IMR-90 (cell line): ENCODE measurements at regions not wholly inside any gene's neighbourhood (a gene's known extent, or its start where the extent isn't known, plus 50 kb on each side); places are given as distances from the start of the nearest gene placed in this dataset.
A peak's percentile ranks its signal among the peaks of the same experiment; 100 is the strongest.

ENCODE experiments used
- ATAC-seq: fragments of 200-7000 bp; cut with Tn5 transposase; 2 replicates; pipeline ENCODE4 v1.9.1; 2020; ENCODE audit warnings: low read depth, mild to moderate bottlenecking, moderate library complexity
- BruUV-seq: library from RNA; stranded (reverse); fragments of 400-500 nt; replicated peaks from 2 replicates; lab custom pipeline; 2021; lab: Mats Ljungman, UMichigan
- CTCF ChIA-PET: fragments of 300-600 bp; formaldehyde crosslinking; extraction: SDS; loops from one replicate; lab custom pipeline; 2021; ENCODE audit warnings: antibody characterized with exemption; lab: Yijun Ruan, JAX
- POLR2A ChIA-PET: fragments of 300-600 bp; sonication (Branson Sonifier 250); formaldehyde crosslinking; loops from one replicate; lab custom pipeline; 2022; ENCODE audit warnings: antibody characterized with exemption; ENCODE audit not compliant: unreplicated experiment; lab: Charles Lee
- DNase-seq: peaks from one replicate; pipeline ENCODE4 v3.0.0; 2013
- H2AFZ ChIP-seq: replicated peaks from 2 replicates; pipeline ENCODE3; 2013; ENCODE audit warnings: low read length, mild to moderate bottlenecking; ENCODE audit not compliant: poor library complexity
- H2AK5ac ChIP-seq: 2 replicates; pipeline ENCODE4 v1.6.1; 2013; ENCODE audit warnings: low read depth, low read length, inconsistent platforms
- H2AK9ac ChIP-seq: replicated peaks from 2 replicates; pipeline ENCODE3; 2013; ENCODE audit warnings: mild to moderate bottlenecking, low read depth, low read length, moderate library complexity; ENCODE audit not compliant: poor library complexity
- H2BK120ac ChIP-seq: 2 replicates; pipeline ENCODE4 v1.6.1; 2013; ENCODE audit warnings: low read depth, low read length, inconsistent platforms
- H2BK15ac ChIP-seq: 3 replicates; pipeline ENCODE4 v1.6.1; 2013; ENCODE audit warnings: low read depth, low read length, inconsistent platforms
- H2BK20ac ChIP-seq: 2 replicates; pipeline ENCODE4 v1.6.1; 2013; ENCODE audit warnings: low read depth, mild to moderate bottlenecking, inconsistent platforms, low read length, moderate library complexity
- H2BK5ac ChIP-seq: 2 replicates; pipeline ENCODE4 v1.6.1; 2013; ENCODE audit warnings: mild to moderate bottlenecking, low read depth, low read length, inconsistent platforms; ENCODE audit not compliant: poor library complexity, severe bottlenecking
- H3K14ac ChIP-seq: replicated peaks from 2 replicates; pipeline ENCODE4 v1.6.1; 2013; ENCODE audit warnings: low read depth, low read length, inconsistent platforms
- H3K18ac ChIP-seq: 2 replicates; pipeline ENCODE4 v1.6.1; 2013; ENCODE audit warnings: low read depth, low read length, control low read depth
- H3K23ac ChIP-seq: 2 replicates; pipeline ENCODE4 v1.6.1; 2013; ENCODE audit warnings: low read depth, low read length, inconsistent platforms
- H3K27ac ChIP-seq: 2 replicates; pipeline ENCODE4 v1.5.1; 2013; ENCODE audit warnings: mild to moderate bottlenecking, control low read depth, low read length; ENCODE audit not compliant: insufficient read depth
- H3K27me3 ChIP-seq: 2 replicates; pipeline ENCODE4 v1.6.1; 2013; ENCODE audit warnings: low read length; ENCODE audit not compliant: control insufficient read depth, insufficient read depth
- H3K36me3 ChIP-seq: 2 replicates; pipeline ENCODE4 v1.6.1; 2013; ENCODE audit warnings: low read length, mixed read lengths; ENCODE audit not compliant: control insufficient read depth, insufficient read depth
- H3K4ac ChIP-seq: 2 replicates; pipeline ENCODE4 v1.6.1; 2013; ENCODE audit warnings: low read depth, low read length, inconsistent platforms
- H3K4me1 ChIP-seq: 2 replicates; pipeline ENCODE4 v1.6.1; 2013; ENCODE audit warnings: low read length, mixed read lengths; ENCODE audit not compliant: control insufficient read depth, insufficient read depth
- H3K4me2 ChIP-seq: 2 replicates; pipeline ENCODE4 v1.6.1; 2013; ENCODE audit warnings: low read depth, mild to moderate bottlenecking, control low read depth, low read length, moderate library complexity
- H3K4me3 ChIP-seq: 2 replicates; pipeline ENCODE4 v1.5.1; 2013; ENCODE audit warnings: low read depth, mild to moderate bottlenecking, control low read depth, low read length, moderate library complexity; ENCODE audit not compliant: insufficient read depth
- H3K56ac ChIP-seq: 2 replicates; pipeline ENCODE4 v1.6.1; 2013; ENCODE audit warnings: low read length, inconsistent platforms; ENCODE audit not compliant: insufficient read depth; ENCODE audit errors: extremely low read depth
- H3K79me1 ChIP-seq, 2 experiments: 2 replicates each; pipeline ENCODE4 v1.6.1; 2013; ENCODE audit warnings: low read length in 2 of 2, inconsistent platforms in 1 of 2, low read depth in 1 of 2
- H3K9ac ChIP-seq: 2 replicates; pipeline ENCODE4 v1.6.1; 2013; ENCODE audit warnings: low read depth, low read length, control low read depth
- H3K9me1 ChIP-seq: 2 replicates; pipeline ENCODE4 v1.6.1; 2013; ENCODE audit warnings: low read length, inconsistent platforms; ENCODE audit not compliant: insufficient read depth
- H3K9me3 ChIP-seq: 2 replicates; pipeline ENCODE4 v1.6.1; 2013; ENCODE audit warnings: low read length; ENCODE audit not compliant: control insufficient read depth, insufficient read depth
- H4K20me1 ChIP-seq: 2 replicates; pipeline ENCODE4 v1.6.1; 2013; ENCODE audit warnings: low read length, inconsistent platforms; ENCODE audit not compliant: insufficient read depth
- H4K5ac ChIP-seq: 2 replicates; pipeline ENCODE4 v1.6.1; 2013; ENCODE audit warnings: mild to moderate bottlenecking, low read depth, low read length, control low read depth
- H4K8ac ChIP-seq, 2 experiments: 2 replicates each; pipeline ENCODE4 v1.6.1; 2013; ENCODE audit warnings: low read depth in 2 of 2, low read length in 2 of 2, control low read depth in 1 of 2, inconsistent platforms in 1 of 2
- H4K91ac ChIP-seq: 2 replicates; pipeline ENCODE4 v1.6.1; 2013; ENCODE audit warnings: low read depth, low read length, inconsistent platforms; ENCODE audit not compliant: insufficient read depth
- CEBPB ChIP-seq: IDR thresholded peaks from 2 replicates; pipeline ENCODE4 v1.6.1; 2012; ENCODE audit warnings: low read depth, low read length, improper control_type of control experiment
- CTCF ChIP-seq: conservative IDR thresholded peaks from 2 replicates; pipeline ENCODE4 v1.5.1; 2012; ENCODE audit warnings: mild to moderate bottlenecking, low read depth, low read length, improper control_type of control experiment
- ELK1 ChIP-seq: fragments of 150-350 bp; IDR thresholded peaks from 2 replicates; pipeline ENCODE4 v1.6.1; 2016; ENCODE audit warnings: low read depth, mild to moderate bottlenecking, low read length, moderate library complexity, borderline replicate concordance
- MAFK ChIP-seq: IDR thresholded peaks from 2 replicates; pipeline ENCODE4 v1.6.1; 2012; ENCODE audit warnings: low read depth, low read length, improper control_type of control experiment
- MAZ ChIP-seq: IDR thresholded peaks from 2 replicates; pipeline ENCODE4 v1.6.1; 2012; ENCODE audit warnings: low read depth, mild to moderate bottlenecking, low read length, improper control_type of control experiment, moderate library complexity, borderline replicate concordance
- MXI1 ChIP-seq: IDR thresholded peaks from 2 replicates; pipeline ENCODE4 v1.6.1; 2012; ENCODE audit warnings: low read depth, mild to moderate bottlenecking, low read length, moderate library complexity, borderline replicate concordance
- NFE2L2 ChIP-seq: fragments of 150-350 bp; IDR thresholded peaks from 2 replicates; pipeline ENCODE4 v1.6.1; 2016; ENCODE audit warnings: low read depth, mild to moderate bottlenecking, low read length
- POLR2A ChIP-seq: IDR thresholded peaks from 2 replicates; pipeline ENCODE4 v1.6.1; 2012; ENCODE audit warnings: mild to moderate bottlenecking, low read depth, low read length
- RAD21 ChIP-seq: IDR thresholded peaks from 2 replicates; pipeline ENCODE4 v1.6.1; 2012; ENCODE audit warnings: low read length, improper control_type of control experiment
- RCOR1 ChIP-seq: IDR thresholded peaks from 2 replicates; pipeline ENCODE4 v1.6.1; 2012; ENCODE audit warnings: mild to moderate bottlenecking, low read length, improper control_type of control experiment; ENCODE audit not compliant: insufficient replicate concordance
- RFX5 ChIP-seq: IDR thresholded peaks from 2 replicates; pipeline ENCODE4 v1.8.0; 2012; ENCODE audit warnings: low read depth, mild to moderate bottlenecking, low read length, moderate library complexity
- SMC3 ChIP-seq: fragments of 150-350 bp; IDR thresholded peaks from 2 replicates; pipeline ENCODE4 v1.6.1; 2016; ENCODE audit warnings: low read depth, mild to moderate bottlenecking, antibody characterized with exemption, low read length, moderate library complexity
- USF2 ChIP-seq: fragments of 150-350 bp; IDR thresholded peaks from 2 replicates; pipeline ENCODE4 v1.6.1; 2017; ENCODE audit warnings: mild to moderate bottlenecking, antibody characterized with exemption, low read length, low read depth
- WGBS, 2 experiments: methylation state at CpG; one replicate each; pipeline versions ENCODE4 v1.1.5 to v1.1.7; 2013; ENCODE audit warnings: missing lambda C conversion rate in 2 of 2; ENCODE audit not compliant: insufficient read length in 1 of 2; ENCODE audit errors: extremely low coverage in 2 of 2; 5-methylcytosine and 5-hydroxymethylcytosine counted together
- dilution Hi-C: fragments of 300-500 bp; cut with HindIII; formaldehyde crosslinking; loops from one replicate; pipeline ENCODE4 v1.14.3; 2018; ENCODE audit warnings: low sequenced_read_pairs; ENCODE audit not compliant: unreplicated experiment
- in situ Hi-C: fragments of 300-500 bp; cut with MboI; formaldehyde crosslinking; loops from 3 replicates; pipeline ENCODE4 v1.14.3; 2019; ENCODE audit warnings: low sequenced_read_pairs, inconsistent platforms, mixed read lengths
- intact Hi-C: fragments of 100-400 bp; cut with micrococcal nuclease; formaldehyde crosslinking; loops from 2 replicates; pipeline ENCODE4 v1.10.0; 2022

GRCh38 chr1:47701741-47702515 lies 264.1 kb downstream of the FOXD2 start:
- Histone ChIP-seq H2BK15ac (no peak overlapping the region), H3K4ac (no peak overlapping the region), H3K23ac (no peak overlapping the region), H2BK120ac (no peak overlapping the region), H2BK5ac (no peak overlapping the region), H2AFZ (peak overlapping the region; percentile 23), H3K18ac (no peak overlapping the region), H3K27ac (no peak overlapping the region), H3K36me3 (no peaks in the 10 kb centered on the region), H3K56ac (no peak overlapping the region), H3K4me1 (no peaks in the 10 kb centered on the region), H4K5ac (no peak overlapping the region), H3K27me3 (peaks cover 4% of the 10 kb centered on the region), H4K20me1 (no peaks in the 10 kb centered on the region), H3K14ac (no peak overlapping the region), H4K91ac (no peak overlapping the region), H2BK20ac (no peak overlapping the region), H3K9ac (no peak overlapping the region), H2AK9ac (no peak overlapping the region), H3K9me1 (no peaks in the 10 kb centered on the region), H3K4me3 (no peak overlapping the region), H3K4me2 (no peak overlapping the region), H3K9me3 (no peaks in the 10 kb centered on the region), H2AK5ac (no peak overlapping the region), H4K8ac (no peak overlapping the region), H3K79me1 (no peaks in the 10 kb centered on the region)
- intact Hi-C loops: no loop called here
- BruUV-seq: no TSS peak
- DNase-seq: no peak
- ChIA-PET POLR2A (no interaction called here), CTCF (interaction anchor here (1.0 kb wide), 1 partner anchor 24 kb away, joined by 3 read pairs; no protein-coding TSS in a partner anchor)
- ATAC-seq: no peak
- TF ChIP-seq CTCF (no peak), RCOR1 (no peak), MXI1 (no peak), MAZ (no peak), SMC3 (no peak), MAFK (no peak), RAD21 (no peak), CEBPB (no peak), NFE2L2 (no peak), ELK1 (no peak), USF2 (no peak), POLR2A (no peak), RFX5 (no peak)
- in situ Hi-C loops: no loop called here
- dilution Hi-C loops: no loop called here
- WGBS, 2 experiments: 30% methylated on average over 3 of the region's 9 CpGs; no CpG with 5 or more reads in 1 of the 2 experiments
